GM12878 (cell line): ENCODE measurements at regions not wholly inside any gene's neighbourhood (a gene's known extent, or its start where the extent isn't known, plus 50 kb on each side); places are given as distances from the start of the nearest gene placed in this dataset.

Experiments
- ATAC-seq: fragments of 200-7000 bp; cut with Tn5 transposase; 3 replicates; pipeline ENCODE4 v1.9.1; 2020; ENCODE audit warnings: mild to moderate bottlenecking, moderate library complexity
- BruUV-seq: library from RNA; stranded (reverse); fragments of 400-500 nt; replicated peaks from 2 replicates; lab custom pipeline; 2021; lab: Mats Ljungman, UMichigan
- CTCF ChIA-PET: fragments of 300-600 bp; sonication (Branson Sonifier 250); formaldehyde crosslinking; extraction: SDS; loops from one replicate; lab custom pipeline; 2021; ENCODE audit warnings: inconsistent platforms; lab: Yijun Ruan, JAX
- POLR2A ChIA-PET: fragments of 350-600 bp; formaldehyde crosslinking; extraction: SDS; loops from one replicate; lab custom pipeline; 2021; ENCODE audit warnings: inconsistent platforms; lab: Charles Lee
- RAD21 ChIA-PET: fragments of 300-600 bp; sonication (Branson Sonifier 250); formaldehyde crosslinking; loops from one replicate; lab custom pipeline; 2023; ENCODE audit warnings: antibody characterized with exemption; ENCODE audit not compliant: unreplicated experiment; lab: Charles Lee
- SMC1A ChIA-PET: fragments of 300-600 bp; sonication (Branson Sonifier 250); formaldehyde crosslinking; loops from one replicate; lab custom pipeline; 2023; ENCODE audit not compliant: unreplicated experiment, uncharacterized antibody; lab: Charles Lee
- DNase-seq: peaks from one replicate; pipeline ENCODE4 v3.0.0-alpha.2; 2011; ENCODE audit warnings: low read depth, low spot score
- FAIRE-seq: peaks from 3 replicates; lab custom pipeline; 2011; peaks lifted over from hg19 to GRCh38; lab: Jason Lieb, UNC
- H2AFZ ChIP-seq: 2 replicates; pipeline ENCODE4 v1.6.0; 2011; ENCODE audit warnings: low read depth, low read length, control low read depth; ENCODE audit not compliant: control insufficient read depth
- H3K27ac ChIP-seq: 2 replicates; pipeline ENCODE4 v1.5.1; 2011; ENCODE audit warnings: control low read depth; ENCODE audit not compliant: control insufficient read depth, insufficient read depth
- H3K27me3 ChIP-seq, 2 experiments: replicated peaks in 1 of 2; 2 replicates each; pipeline versions ENCODE4 v1.6.0 to v1.6.1; 2011; ENCODE audit warnings: low read length in 1 of 2; ENCODE audit not compliant: control insufficient read depth in 2 of 2, insufficient read depth in 2 of 2
- H3K36me3 ChIP-seq, 2 experiments: 2 replicates each; pipeline ENCODE4 v1.5.1; 2011; ENCODE audit warnings: low read length in 1 of 2; ENCODE audit not compliant: control insufficient read depth in 2 of 2, insufficient read depth in 2 of 2
- H3K4me1 ChIP-seq: 2 replicates; pipeline ENCODE4 v1.6.1; 2011; ENCODE audit warnings: mild to moderate bottlenecking, low read length, moderate library complexity, mixed read lengths; ENCODE audit not compliant: control insufficient read depth, insufficient read depth
- H3K4me2 ChIP-seq: 2 replicates; pipeline ENCODE4 v1.6.0; 2011; ENCODE audit warnings: control low read depth; ENCODE audit not compliant: control insufficient read depth, insufficient read depth
- H3K4me3 ChIP-seq: fragments of 200-600 bp; sonication (generic); 2 replicates; pipeline ENCODE4 v1.5.1; 2016
- H3K79me2 ChIP-seq: 2 replicates; pipeline ENCODE4 v1.6.0; 2011; ENCODE audit warnings: low read length; ENCODE audit not compliant: control insufficient read depth, insufficient read depth
- H3K9ac ChIP-seq: 2 replicates; pipeline ENCODE4 v1.8.0; 2011; ENCODE audit warnings: low read length, control low read depth, mixed read lengths; ENCODE audit not compliant: control insufficient read depth, insufficient read depth
- H3K9me3 ChIP-seq: replicated peaks from 3 replicates; pipeline ENCODE4 v1.5.1; 2011; ENCODE audit warnings: mild to moderate bottlenecking, low read length; ENCODE audit not compliant: control insufficient read depth, insufficient read depth
- H4K20me1 ChIP-seq: 2 replicates; pipeline ENCODE4 v1.6.0; 2011; ENCODE audit not compliant: control insufficient read depth, insufficient read depth
- BRCA1 ChIP-seq: IDR thresholded peaks from 2 replicates; pipeline ENCODE4 v1.6.1; 2011; ENCODE audit warnings: low read depth, low read length, improper control_type of control experiment
- CUX1 ChIP-seq: IDR thresholded peaks from 2 replicates; pipeline ENCODE4 v1.6.1; 2012; ENCODE audit warnings: improper control_type of control experiment, low read depth, low read length; ENCODE audit not compliant: insufficient replicate concordance
- SMAD5 ChIP-seq: IDR thresholded peaks from 2 replicates; pipeline ENCODE4 v1.6.1; 2016; ENCODE audit warnings: antibody characterized with exemption, low read depth
- WGBS: methylation state at CpG from one replicate; pipeline ENCODE4 v1.1.6; 2016; ENCODE audit warnings: low lambda C conversion rate; ENCODE audit not compliant: insufficient replicate concordance, insufficient coverage; ENCODE audit errors: missing lambda C conversion rate; 5-methylcytosine and 5-hydroxymethylcytosine counted together
- in situ Hi-C: fragments of 300-500 bp; cut with MboI; formaldehyde crosslinking; loops from 9 replicates; pipeline ENCODE4 v1.14.3; 2018; ENCODE audit warnings: mixed read lengths
- intact Hi-C: fragments of 100-400 bp; cut with micrococcal nuclease; formaldehyde crosslinking; loops from one replicate; pipeline ENCODE4 v1.14.2; 2022; ENCODE audit not compliant: unreplicated experiment

GRCh38 chr12:58681730-58682129 is 238.6 kb downstream of the LRIG3 start:
- ATAC-seq (no peak), DNase-seq (no peak), FAIRE-seq (no peak)
- ChIA-PET CTCF (no interaction called here), RAD21 (no interaction called here), POLR2A (no interaction called here), SMC1A (no interaction called here)
- Histone ChIP-seq H3K79me2 (no peaks in the 10 kb centered on the region), H3K9me3 (no peaks in the 10 kb centered on the region; the same call in 2 of the 3 replicates), H3K36me3 (no peaks in the 10 kb centered on the region), H3K4me2 (no peak overlapping the region), H3K4me1 (no peaks in the 10 kb centered on the region), H4K20me1 (no peaks in the 10 kb centered on the region), H3K27me3 (no peaks in the 10 kb centered on the region), H2AFZ (no peak overlapping the region), H3K27ac (no peak overlapping the region), H3K9ac (no peak overlapping the region), H3K4me3 (no peak overlapping the region)
- no TSS peak for BruUV-seq
- TF ChIP-seq BRCA1 (no peak), CUX1 (no peak), SMAD5 (no peak)
- in situ Hi-C loops (no loop called here), intact Hi-C loops (no loop called here)
- 0% methylated on average over 2 of the region's 2 CpGs for WGBS
